ENCODE measurements at regions not wholly inside any gene's neighbourhood (a gene's known extent, or its start where the extent isn't known, plus 50 kb on each side); places are given as distances from the start of the nearest gene placed in this dataset.
A peak's percentile ranks its signal among the peaks of the same experiment; 100 is the strongest.

DNA sequence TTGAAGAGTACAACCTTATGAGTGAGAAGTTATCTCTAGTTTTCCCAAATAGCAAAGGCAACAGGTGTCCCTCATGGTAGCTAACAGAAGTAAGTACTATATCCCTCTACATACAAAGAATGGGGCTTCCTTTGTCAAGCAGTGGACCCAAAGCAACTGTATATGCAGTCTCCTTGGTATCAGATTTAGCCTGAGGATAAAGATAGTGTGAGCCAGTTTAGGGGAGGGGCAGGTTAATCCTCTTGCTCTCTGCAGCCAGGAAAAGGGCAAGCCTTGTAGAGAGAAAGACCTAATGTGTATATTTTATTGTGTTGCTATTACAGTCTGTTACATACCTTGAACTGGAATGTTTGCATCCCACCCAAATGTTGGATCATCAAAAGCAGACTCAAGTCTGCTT, 117.9 kb upstream of the COL8A1 start:
- ATAC-seq (ENCODE audit: low FRiP score) (no peak), DNase-seq (no peak)
- Histone ChIP-seq H3K9me3 (ENCODE audit: control insufficient read depth, low read length) (no peaks in the 10 kb centered on the region), H3K4me3 (ENCODE audit: low read length in 2 of 2) (no peak overlapping the region), H3K27me3 (ENCODE audit: control insufficient read depth in 1 of 2, insufficient read depth in 2 of 2, low read length in 1 of 2) (no peaks in the 10 kb centered on the region), H3K27ac (ENCODE audit: low read depth in 1 of 2, low read length in 2 of 2) (no peak overlapping the region), H3K36me3 (ENCODE audit: control insufficient read depth in 1 of 2, insufficient read depth in 2 of 2, low read length in 1 of 2) (no peaks in the 10 kb centered on the region), H3K4me1 (ENCODE audit: control insufficient read depth in 1 of 2, insufficient read depth in 2 of 2, low read length in 2 of 2) (peaks cover 2 to 3% of the 10 kb centered on the region in 2 donors)
- intact Hi-C loops (cut with DNase I), result loop anchor here (10.0 kb wide), 2 partner anchors 114 to 496 kb away; partner anchors contain the start of gene COL8A1 (in 1 of the 2)

DNA sequence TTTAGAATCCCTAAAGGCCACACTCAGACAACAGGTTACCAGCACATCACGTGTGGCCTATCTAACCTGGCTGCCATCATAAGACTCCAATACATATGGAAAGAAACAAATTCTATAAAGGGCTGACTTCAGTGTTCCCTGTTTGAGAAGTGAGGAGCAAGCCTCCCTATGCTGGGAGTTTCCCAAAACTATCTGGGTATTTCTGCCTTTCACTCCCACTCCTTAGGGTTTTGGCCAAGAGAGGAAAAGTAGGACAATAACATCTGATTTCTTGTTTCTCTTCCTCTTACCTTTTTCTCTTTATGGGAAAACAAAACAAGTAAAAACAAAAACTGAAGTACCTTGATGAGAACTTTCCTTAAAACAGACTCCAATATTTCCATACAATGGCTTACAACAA, 121.5 kb upstream of the COL8A1 start:
- no peak for DNase-seq
- Histone ChIP-seq H3K27ac (ENCODE audit: low read depth in 1 of 2, low read length in 2 of 2) (no peak overlapping the region), H3K36me3 (ENCODE audit: control insufficient read depth in 1 of 2, insufficient read depth in 2 of 2, low read length in 1 of 2) (no peaks in the 10 kb centered on the region), H3K4me1 (ENCODE audit: control insufficient read depth in 1 of 2, insufficient read depth in 2 of 2, low read length in 2 of 2) (no peaks in the 10 kb centered on the region), H3K27me3 (ENCODE audit: control insufficient read depth in 1 of 2, insufficient read depth in 2 of 2, low read length in 1 of 2) (no peaks in the 10 kb centered on the region), H3K4me3 (ENCODE audit: low read length in 2 of 2) (no peak overlapping the region), H3K9me3 (ENCODE audit: control insufficient read depth, low read length) (no peaks in the 10 kb centered on the region)
- intact Hi-C loops (cut with DNase I), result no loop called here
- 92 to 94% methylated on average over 1 of the region's 1 CpG for WGBS, 2 donors
- ATAC-seq (ENCODE audit: low FRiP score), result no peak

- Histone ChIP-seq H3K4me3 (ENCODE audit: low read length in 2 of 2) (no peak overlapping the region), H3K9me3 (ENCODE audit: control insufficient read depth, low read length) (no peaks in the 10 kb centered on the region), H3K27ac (ENCODE audit: low read depth in 1 of 2, low read length in 2 of 2) (peak overlapping the region in 1 of 2 donors; percentile 51), H3K27me3 (ENCODE audit: control insufficient read depth in 1 of 2, insufficient read depth in 2 of 2, low read length in 1 of 2) (no peaks in the 10 kb centered on the region), H3K4me1 (ENCODE audit: control insufficient read depth in 1 of 2, insufficient read depth in 2 of 2, low read length in 2 of 2) (no peaks in the 10 kb centered on the region), H3K36me3 (ENCODE audit: control insufficient read depth in 1 of 2, insufficient read depth in 2 of 2, low read length in 1 of 2) (no peaks in the 10 kb centered on the region)
- WGBS, 2 donors, result 23 to 30% methylated on average over 4 of the region's 4 CpGs
- intact Hi-C loops (cut with DNase I), result no loop called here
- ATAC-seq (ENCODE audit: low FRiP score) (no peak), DNase-seq (no peak)
Measured at GRCh38 chr3:99515891-99516290, 122.5 kb upstream of the COL8A1 start.

DNA sequence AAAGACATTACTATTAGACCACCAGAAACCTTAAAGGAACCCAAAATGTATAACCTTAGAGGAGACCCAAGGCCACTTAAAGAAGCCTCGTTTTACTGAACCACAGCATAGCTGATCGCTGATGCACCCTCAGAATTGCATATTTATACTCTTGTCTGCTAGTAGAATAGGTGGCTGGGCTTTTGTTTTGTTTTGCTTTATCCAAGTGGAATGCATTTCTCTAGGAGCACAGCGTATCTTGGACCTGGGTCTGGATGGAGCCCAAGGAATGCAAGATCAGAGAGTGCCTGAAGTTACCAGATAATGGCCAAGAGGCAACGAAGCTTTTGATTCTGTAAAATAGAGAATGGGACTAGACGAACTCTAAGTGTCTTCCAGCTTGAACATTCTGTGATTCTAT, 129.2 kb upstream of the COL8A1 start:
- Histone ChIP-seq H3K27ac (ENCODE audit: low read depth in 1 of 2, low read length in 2 of 2) (no peak overlapping the region), H3K9me3 (ENCODE audit: control insufficient read depth, low read length) (no peaks in the 10 kb centered on the region), H3K36me3 (ENCODE audit: control insufficient read depth in 1 of 2, insufficient read depth in 2 of 2, low read length in 1 of 2) (no peaks in the 10 kb centered on the region), H3K4me3 (ENCODE audit: low read length in 2 of 2) (no peak overlapping the region), H3K4me1 (ENCODE audit: control insufficient read depth in 1 of 2, insufficient read depth in 2 of 2, low read length in 2 of 2) (peaks cover 3% of the 10 kb centered on the region in 2 donors), H3K27me3 (ENCODE audit: control insufficient read depth in 1 of 2, insufficient read depth in 2 of 2, low read length in 1 of 2) (no peaks in the 10 kb centered on the region)
- WGBS, 2 donors, result 17 to 26% methylated on average over 5 of the region's 5 CpGs
- ATAC-seq (ENCODE audit: low FRiP score) (no peak), DNase-seq (no peak)
- intact Hi-C loops (cut with DNase I), result loop anchor here (10.0 kb wide), 2 partner anchors 246 to 274 kb away; no protein-coding TSS in a partner anchor

DNA sequence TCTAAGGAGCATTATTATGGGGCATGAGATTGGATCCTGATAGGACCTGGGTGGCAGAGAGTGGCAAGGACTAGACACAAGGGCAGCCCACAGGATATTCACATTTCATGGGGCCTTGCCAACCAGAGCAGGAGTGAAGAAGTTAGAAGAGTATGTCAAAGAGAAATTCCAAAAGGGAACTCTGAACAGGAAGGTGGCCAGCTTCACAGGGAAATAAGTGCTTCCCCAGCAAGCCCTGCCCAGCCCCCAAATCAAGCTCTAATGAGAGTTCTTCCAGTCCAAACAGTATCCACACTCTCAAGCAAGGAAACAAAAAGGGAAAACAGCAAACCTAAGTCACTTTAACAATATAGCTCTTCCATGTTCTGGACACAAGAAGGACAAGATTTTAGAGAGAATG, 130.2 kb upstream of the COL8A1 start:
- Histone ChIP-seq H3K4me1 (ENCODE audit: control insufficient read depth in 1 of 2, insufficient read depth in 2 of 2, low read length in 2 of 2) (peaks cover 3% of the 10 kb centered on the region in 2 donors), H3K9me3 (ENCODE audit: control insufficient read depth, low read length) (no peaks in the 10 kb centered on the region), H3K27ac (ENCODE audit: low read depth in 1 of 2, low read length in 2 of 2) (no peak overlapping the region), H3K27me3 (ENCODE audit: control insufficient read depth in 1 of 2, insufficient read depth in 2 of 2, low read length in 1 of 2) (no peaks in the 10 kb centered on the region), H3K36me3 (ENCODE audit: control insufficient read depth in 1 of 2, insufficient read depth in 2 of 2, low read length in 1 of 2) (no peaks in the 10 kb centered on the region), H3K4me3 (ENCODE audit: low read length in 2 of 2) (no peak overlapping the region)
- DNase-seq, result no peak
- intact Hi-C loops (cut with DNase I), result loop anchor here (10.0 kb wide), 2 partner anchors 247 to 273 kb away; no protein-coding TSS in a partner anchor
- ATAC-seq (ENCODE audit: low FRiP score), result no peak

DNA sequence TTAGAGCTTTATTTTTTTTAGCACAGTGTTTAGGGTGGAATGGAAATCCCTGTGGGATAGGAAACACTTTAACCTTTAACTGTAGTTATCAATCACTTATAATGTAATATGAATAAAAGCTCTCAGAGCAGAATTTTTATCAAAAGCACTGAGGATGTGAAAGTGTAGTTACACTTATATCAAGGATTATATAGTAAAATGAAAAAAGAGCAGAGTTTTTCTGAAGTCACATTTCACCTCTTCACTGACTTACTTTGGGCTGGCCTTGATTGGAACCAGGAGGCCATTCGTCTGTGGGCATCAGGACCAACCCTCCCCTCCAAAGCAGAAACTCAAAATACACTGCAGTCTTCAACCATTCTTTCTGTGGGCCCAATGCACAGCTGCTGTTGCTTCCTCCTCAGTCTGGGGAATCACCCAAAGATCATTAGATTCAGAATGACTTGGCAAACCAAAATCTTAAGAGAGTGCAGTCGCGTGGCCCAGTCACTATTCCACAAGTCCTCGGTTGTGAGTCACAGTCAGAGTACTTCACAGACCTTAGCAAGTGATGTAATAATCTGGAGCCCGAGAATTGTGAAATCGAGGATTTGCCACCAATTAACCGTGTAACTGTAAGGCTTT, 132.6 kb upstream of the COL8A1 start:
- H3K27me3 ChIP-seq (ENCODE audit: control insufficient read depth in 1 of 2, insufficient read depth in 2 of 2, low read length in 1 of 2), result no peaks in the 10 kb centered on the region
- 81 to 83% methylated on average over 7 of the region's 7 CpGs for WGBS, 2 donors
- no peaks in the 10 kb centered on the region for H3K9me3 ChIP-seq (ENCODE audit: control insufficient read depth, low read length)
- peak; percentile 73 for ATAC-seq (ENCODE audit: low FRiP score)
- intact Hi-C loops (cut with DNase I), result loop anchor here (10.0 kb wide), 2 partner anchors 249 to 271 kb away; no protein-coding TSS in a partner anchor
- H3K4me3 ChIP-seq (ENCODE audit: low read length in 2 of 2), result no peak overlapping the region
- peak in 1 of 2 donors; percentile 82 for DNase-seq
- peaks cover 3% of the 10 kb centered on the region in 2 donors for H3K4me1 ChIP-seq (ENCODE audit: control insufficient read depth in 1 of 2, insufficient read depth in 2 of 2, low read length in 2 of 2)
- H3K27ac ChIP-seq (ENCODE audit: low read depth in 1 of 2, low read length in 2 of 2), result no peak overlapping the region
- no peaks in the 10 kb centered on the region for H3K36me3 ChIP-seq (ENCODE audit: control insufficient read depth in 1 of 2, insufficient read depth in 2 of 2, low read length in 1 of 2)

GRCh38 chr3:99505200-99505599, 133.2 kb upstream of the COL8A1 start:
- Histone ChIP-seq H3K4me1 (ENCODE audit: control insufficient read depth in 1 of 2, insufficient read depth in 2 of 2, low read length in 2 of 2) (peaks cover 3 to 8% of the 10 kb centered on the region in 2 donors), H3K9me3 (ENCODE audit: control insufficient read depth, low read length) (no peaks in the 10 kb centered on the region), H3K27me3 (ENCODE audit: control insufficient read depth in 1 of 2, insufficient read depth in 2 of 2, low read length in 1 of 2) (no peaks in the 10 kb centered on the region), H3K36me3 (ENCODE audit: control insufficient read depth in 1 of 2, insufficient read depth in 2 of 2, low read length in 1 of 2) (no peaks in the 10 kb centered on the region), H3K4me3 (ENCODE audit: low read length in 2 of 2) (no peak overlapping the region), H3K27ac (ENCODE audit: low read depth in 1 of 2, low read length in 2 of 2) (no peak overlapping the region)
- WGBS, 2 donors, result 66% methylated on average over 1 of the region's 1 CpG
- no peak for DNase-seq
- intact Hi-C loops (cut with DNase I), result loop anchor here (10.0 kb wide), 2 partner anchors 250 to 270 kb away; no protein-coding TSS in a partner anchor
- ATAC-seq (ENCODE audit: low FRiP score), result no peak

DNA sequence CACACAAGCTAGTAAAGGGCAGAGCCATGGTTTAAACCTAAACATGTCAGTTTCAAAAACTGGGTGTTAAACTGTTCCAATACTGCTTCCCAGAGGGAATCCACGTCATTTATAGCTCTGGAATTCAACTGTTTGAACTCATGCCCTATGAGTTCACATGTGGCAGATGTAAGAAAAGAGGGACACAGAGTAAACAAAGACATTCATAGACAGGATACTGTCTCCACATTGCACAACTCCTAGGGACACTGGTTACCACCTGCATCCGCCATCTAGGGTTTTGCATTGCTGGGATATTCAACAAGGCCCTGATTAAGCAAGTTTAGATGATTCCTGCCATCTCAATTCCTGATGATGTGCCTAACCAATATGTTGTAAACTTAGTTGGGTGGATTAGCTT, 134.1 kb upstream of the COL8A1 start:
- WGBS, 2 donors, result 52% methylated on average over 2 of the region's 2 CpGs
- peaks cover 6 to 14% of the 10 kb centered on the region in 2 donors for H3K4me1 ChIP-seq (ENCODE audit: control insufficient read depth in 1 of 2, insufficient read depth in 2 of 2, low read length in 2 of 2)
- DNase-seq, result no peak
- H3K36me3 ChIP-seq (ENCODE audit: control insufficient read depth in 1 of 2, insufficient read depth in 2 of 2, low read length in 1 of 2), result no peaks in the 10 kb centered on the region
- no peaks in the 10 kb centered on the region for H3K27me3 ChIP-seq (ENCODE audit: control insufficient read depth in 1 of 2, insufficient read depth in 2 of 2, low read length in 1 of 2)
- H3K9me3 ChIP-seq (ENCODE audit: control insufficient read depth, low read length), result no peaks in the 10 kb centered on the region
- H3K27ac ChIP-seq (ENCODE audit: low read depth in 1 of 2, low read length in 2 of 2), result no peak overlapping the region
- intact Hi-C loops (cut with DNase I), result loop anchor here (5.0 to 10.0 kb wide), 3 partner anchors 133 to 269 kb away; partner anchors contain the start of gene COL8A1 (in 1 of the 2)
- H3K4me3 ChIP-seq (ENCODE audit: low read length in 2 of 2), result no peak overlapping the region
- no peak for ATAC-seq (ENCODE audit: low FRiP score)

DNA sequence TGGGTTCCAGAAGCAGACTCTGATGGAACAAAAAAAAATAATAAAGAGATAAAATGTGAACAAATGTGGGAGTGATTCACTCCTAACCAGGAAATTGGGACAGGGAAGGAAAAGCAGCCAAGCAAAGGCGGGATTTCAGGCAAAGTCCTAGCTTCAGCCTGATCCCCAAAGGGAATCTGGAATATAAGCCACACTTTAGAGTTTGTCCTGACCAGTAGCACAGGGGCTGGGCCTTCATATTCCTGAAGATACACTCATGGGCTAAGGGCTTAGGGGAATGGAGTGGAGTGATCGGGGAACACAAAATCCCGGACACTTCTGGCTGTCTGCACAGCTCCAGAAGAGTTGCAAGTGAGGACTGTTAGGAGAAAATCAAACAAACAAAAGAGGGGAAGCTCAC, 135.0 kb upstream of the COL8A1 start:
- Histone ChIP-seq H3K4me1 (ENCODE audit: control insufficient read depth in 1 of 2, insufficient read depth in 2 of 2, low read length in 2 of 2) (peaks cover 5 to 11% of the 10 kb centered on the region in 2 donors), H3K36me3 (ENCODE audit: control insufficient read depth in 1 of 2, insufficient read depth in 2 of 2, low read length in 1 of 2) (no peaks in the 10 kb centered on the region), H3K4me3 (ENCODE audit: low read length in 2 of 2) (no peak overlapping the region), H3K27me3 (ENCODE audit: control insufficient read depth in 1 of 2, insufficient read depth in 2 of 2, low read length in 1 of 2) (no peaks in the 10 kb centered on the region), H3K27ac (ENCODE audit: low read depth in 1 of 2, low read length in 2 of 2) (peak overlapping the region; percentile 15 to 61), H3K9me3 (ENCODE audit: control insufficient read depth, low read length) (no peaks in the 10 kb centered on the region)
- intact Hi-C loops (cut with DNase I), result loop anchor here (5.0 to 10.0 kb wide), 3 partner anchors 134 to 269 kb away; partner anchors contain the start of gene COL8A1 (in 1 of the 2)
- peak in 1 of 2 donors; percentile 42 for DNase-seq
- ATAC-seq (ENCODE audit: low FRiP score), result peak; percentile 5
- 70 to 76% methylated on average over 3 of the region's 3 CpGs for WGBS, 2 donors
